GM13976 (cell line): ENCODE measurements at regions not wholly inside any gene's neighbourhood (a gene's known extent, or its start where the extent isn't known, plus 50 kb on each side); places are given as distances from the start of the nearest gene placed in this dataset.

Experiments used
- DNase-seq: peaks from one replicate; pipeline ENCODE4 v3.0.0; 2012; ENCODE audit warnings: low spot score
- in situ Hi-C: fragments of 300-500 bp; cut with MboI; formaldehyde crosslinking; loops from one replicate; pipeline ENCODE4 v1.12.0; 2022; ENCODE audit warnings: low sequenced_read_pairs, mixed read lengths, inconsistent platforms; ENCODE audit not compliant: unreplicated experiment
- TF ChIP-seq, protein P1 (sequence below): IDR thresholded peaks from 2 replicates; pipeline ENCODE4 v1.5.1; 2012; ENCODE audit warnings: borderline replicate concordance, mild to moderate bottlenecking; ENCODE audit not compliant: insufficient read depth; ENCODE audit errors: extremely low read depth, missing control alignments, control extremely low read depth

DNA sequence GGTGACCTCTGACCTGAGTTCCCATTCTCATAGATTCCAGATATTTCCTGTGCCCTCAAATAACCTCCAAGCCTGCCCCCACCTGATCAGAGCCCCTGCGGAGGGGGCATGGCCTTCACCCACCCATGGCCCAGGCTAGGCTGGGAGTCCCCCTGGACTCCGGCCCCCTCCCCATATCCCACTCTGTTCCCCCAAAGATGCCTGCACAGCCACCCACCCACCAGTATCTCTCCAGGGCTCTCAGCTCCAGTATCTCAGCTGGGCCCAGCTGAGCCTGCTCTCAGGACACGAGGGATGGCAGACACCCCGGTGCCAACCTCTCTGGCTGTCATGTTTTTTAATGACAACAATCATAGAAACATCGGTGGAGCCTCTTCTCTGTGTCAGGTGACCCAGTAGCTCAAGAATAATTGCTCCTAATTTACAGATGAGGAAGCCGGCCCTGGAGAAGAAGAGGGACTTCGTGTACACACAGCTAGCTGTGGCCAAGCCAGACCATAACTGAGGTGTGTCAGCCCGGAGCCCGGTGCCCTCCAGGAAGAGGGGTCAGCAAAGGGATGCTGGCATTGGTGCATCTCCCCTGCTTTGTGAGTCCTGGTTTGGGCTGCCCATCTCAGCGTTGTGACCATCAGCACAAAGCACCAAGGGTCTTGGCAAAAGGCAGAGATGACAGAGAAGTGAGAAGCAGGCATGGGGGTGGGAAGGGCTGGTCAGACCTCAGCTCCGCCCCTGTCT is 84.4 kb downstream of the SDC1 start:
- TF ChIP-seq, protein P1, sequence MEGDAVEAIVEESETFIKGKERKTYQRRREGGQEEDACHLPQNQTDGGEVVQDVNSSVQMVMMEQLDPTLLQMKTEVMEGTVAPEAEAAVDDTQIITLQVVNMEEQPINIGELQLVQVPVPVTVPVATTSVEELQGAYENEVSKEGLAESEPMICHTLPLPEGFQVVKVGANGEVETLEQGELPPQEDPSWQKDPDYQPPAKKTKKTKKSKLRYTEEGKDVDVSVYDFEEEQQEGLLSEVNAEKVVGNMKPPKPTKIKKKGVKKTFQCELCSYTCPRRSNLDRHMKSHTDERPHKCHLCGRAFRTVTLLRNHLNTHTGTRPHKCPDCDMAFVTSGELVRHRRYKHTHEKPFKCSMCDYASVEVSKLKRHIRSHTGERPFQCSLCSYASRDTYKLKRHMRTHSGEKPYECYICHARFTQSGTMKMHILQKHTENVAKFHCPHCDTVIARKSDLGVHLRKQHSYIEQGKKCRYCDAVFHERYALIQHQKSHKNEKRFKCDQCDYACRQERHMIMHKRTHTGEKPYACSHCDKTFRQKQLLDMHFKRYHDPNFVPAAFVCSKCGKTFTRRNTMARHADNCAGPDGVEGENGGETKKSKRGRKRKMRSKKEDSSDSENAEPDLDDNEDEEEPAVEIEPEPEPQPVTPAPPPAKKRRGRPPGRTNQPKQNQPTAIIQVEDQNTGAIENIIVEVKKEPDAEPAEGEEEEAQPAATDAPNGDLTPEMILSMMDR, result no peak
- DNase-seq, result no peak
- in situ Hi-C loops, result loop anchor here (25.0 kb wide), 1 partner anchor 497 kb away; no protein-coding TSS in a partner anchor

DNA sequence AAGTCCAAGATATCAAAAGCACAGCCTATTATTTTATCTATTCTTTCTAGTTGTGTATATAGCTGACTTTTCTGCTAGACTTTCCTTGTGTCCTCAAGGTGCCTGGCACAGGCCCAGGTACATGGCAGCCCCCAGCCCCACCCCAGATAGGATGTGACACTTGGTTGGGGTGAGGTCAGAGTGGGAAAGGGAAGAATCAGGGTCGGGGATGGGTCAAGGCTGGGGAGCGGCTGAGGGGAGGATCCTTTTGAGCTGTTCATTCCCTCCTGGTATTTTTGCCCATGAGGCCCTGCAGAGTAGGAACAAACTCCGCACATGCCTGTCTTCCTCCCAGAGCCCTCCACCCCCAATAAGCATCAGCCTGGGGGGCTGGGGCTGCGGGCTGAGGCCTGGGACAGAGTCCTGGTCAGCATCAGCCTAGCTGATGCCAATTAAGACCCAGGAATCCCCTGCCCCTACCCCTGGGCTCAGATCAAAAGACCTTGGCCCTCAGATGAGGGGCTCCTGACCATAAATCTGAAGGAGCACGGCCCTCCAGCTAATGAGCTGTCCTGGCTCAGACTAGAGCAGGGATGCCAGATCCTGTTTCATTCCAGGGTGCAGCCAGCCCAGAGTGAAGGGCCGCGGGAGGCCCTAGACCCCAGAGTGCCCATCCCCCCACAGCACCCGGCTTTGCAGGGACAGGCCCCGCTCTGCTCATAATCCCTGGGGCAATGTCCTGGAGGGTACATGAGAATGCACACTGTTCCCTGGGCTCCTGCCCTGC is 85.3 kb downstream of the SDC1 start:
- TF ChIP-seq, protein P1, result no peak
- no peak for DNase-seq
- in situ Hi-C loops, result loop anchor here (10.0 to 25.0 kb wide), 2 partner anchors 85 to 498 kb away; partner anchors contain the start of gene SDC1

DNA sequence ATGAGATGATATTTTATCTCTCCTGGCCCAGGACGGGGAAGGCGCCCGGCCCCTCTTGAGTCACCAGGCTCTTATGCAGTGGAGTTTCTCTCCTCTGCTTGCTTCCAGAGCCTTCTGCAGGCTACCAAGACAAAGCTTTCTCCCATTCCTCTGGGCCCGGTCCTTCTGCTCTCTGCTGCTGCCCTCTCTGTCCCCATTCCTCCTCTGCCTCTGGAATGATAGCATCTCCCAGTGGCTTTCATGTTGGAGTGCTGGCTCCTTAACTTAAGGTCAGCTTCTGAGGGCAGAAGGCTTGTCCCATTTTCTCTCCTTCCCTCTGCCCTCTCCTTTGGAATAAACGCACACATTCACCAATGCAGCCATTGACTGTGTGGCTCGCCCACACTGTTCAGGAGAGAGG is 86.2 kb downstream of the SDC1 start:
- no peak for DNase-seq
- in situ Hi-C loops, result loop anchor here (10.0 to 25.0 kb wide), 2 partner anchors 86 to 499 kb away; partner anchors contain the start of gene SDC1
- TF ChIP-seq, protein P1, result no peak

DNA sequence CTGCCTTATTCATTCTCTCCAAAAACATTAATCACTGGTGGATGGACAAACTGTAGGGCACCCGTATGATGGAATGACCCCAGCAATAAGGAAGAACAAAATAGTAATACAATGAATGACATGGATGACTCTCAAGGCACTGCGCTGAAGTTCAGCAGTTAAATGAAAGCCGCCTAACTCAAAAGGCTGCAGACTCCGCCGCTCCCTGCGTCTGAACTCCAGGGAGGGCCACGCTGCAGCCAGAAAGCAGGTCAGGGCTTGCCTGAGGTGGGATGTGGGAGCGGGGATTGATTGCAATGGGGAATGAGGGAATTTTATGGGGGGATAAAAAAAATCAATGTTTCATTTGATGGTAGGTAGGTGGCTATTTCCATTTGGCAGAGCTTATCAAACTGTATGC is 86.5 kb upstream of the LAPTM4A start:
- TF ChIP-seq, protein P1, result no peak
- DNase-seq, result no peak
- in situ Hi-C loops, result loop anchor here (10.0 to 25.0 kb wide), 2 partner anchors 87 to 499 kb away; partner anchors contain the start of gene SDC1

DNA sequence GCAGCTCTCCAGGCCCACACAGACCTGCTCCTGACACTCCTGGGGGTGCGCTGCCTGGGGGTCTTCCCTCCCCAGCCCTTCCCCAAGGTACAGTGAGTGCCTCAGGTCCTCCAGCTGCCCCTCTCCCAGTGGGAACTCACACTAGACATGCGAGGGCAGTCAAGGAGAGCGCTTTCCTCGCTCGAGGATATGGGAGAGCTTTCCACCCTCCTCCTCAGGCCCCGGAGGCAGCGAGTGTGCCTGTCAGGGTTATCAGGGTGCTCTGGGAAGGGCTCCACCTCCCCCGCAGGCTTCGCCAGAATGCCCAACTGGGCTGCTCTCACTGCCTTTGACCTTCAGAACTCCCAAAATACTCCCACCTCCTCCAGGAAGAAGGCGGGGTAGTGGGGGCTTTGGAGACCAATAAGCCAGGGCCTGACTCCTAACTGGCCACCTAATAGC is 85.7 kb upstream of the LAPTM4A start:
- DNase-seq, result no peak
- TF ChIP-seq, protein P1, result no peak
- in situ Hi-C loops, result loop anchor here (10.0 to 25.0 kb wide), 2 partner anchors 88 to 500 kb away; partner anchors contain the start of gene SDC1

DNA sequence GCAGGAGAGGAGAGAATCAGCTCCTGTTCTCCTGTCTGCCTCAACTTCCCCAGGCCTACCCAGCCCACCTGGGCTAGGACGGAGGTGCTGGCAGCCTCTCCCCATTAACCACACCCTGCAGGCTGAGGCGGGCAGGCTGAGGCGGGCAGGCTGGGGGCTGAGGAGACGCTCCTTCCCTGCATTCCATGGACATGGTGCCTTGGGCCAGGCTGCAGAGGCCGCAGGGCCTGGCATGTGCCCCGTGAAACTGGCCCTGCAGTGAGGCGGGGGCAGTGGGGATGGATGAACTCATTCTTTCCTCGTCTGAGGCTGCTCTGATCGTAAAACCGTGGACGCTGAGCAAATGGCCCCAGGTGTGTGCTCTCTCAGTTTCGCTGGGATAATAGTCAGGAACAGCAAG is 84.7 kb upstream of the LAPTM4A start:
- DNase-seq, result no peak
- in situ Hi-C loops, result loop anchor here (10.0 to 25.0 kb wide), 2 partner anchors 89 to 501 kb away; partner anchors contain the start of gene SDC1
- TF ChIP-seq, protein P1, result no peak
